ENCODE measurements at regions not wholly inside any gene's neighbourhood (a gene's known extent, or its start where the extent isn't known, plus 50 kb on each side); places are given as distances from the start of the nearest gene placed in this dataset.
"Not testable (repeated sequence)": the region's sequence is repeated elsewhere in the genome, so short reads cannot be mapped to it uniquely, and the experiment has no call there.

GRCh38 chr6:119713903-119714302 is 364.3 kb upstream of the MAN1A1 start:
- no peak for DNase-seq

DNA sequence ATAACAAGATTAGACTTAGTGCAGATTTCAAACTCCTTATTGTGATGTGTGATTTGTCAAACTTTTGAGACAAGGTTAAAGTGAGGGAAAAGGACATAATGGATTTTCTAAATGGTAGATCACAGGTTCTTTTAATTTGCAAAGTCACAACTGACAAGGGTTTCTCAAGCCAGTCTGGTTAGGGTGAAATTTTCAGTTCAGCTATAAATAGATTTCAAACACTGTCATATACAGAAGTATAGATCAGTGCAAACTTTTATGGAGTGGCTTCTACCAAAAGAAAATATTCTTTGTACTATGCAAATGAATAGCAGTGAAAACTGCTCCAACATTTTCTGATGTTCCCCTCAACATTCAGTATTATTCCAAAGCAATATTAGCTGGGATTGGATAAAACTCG is 337.1 kb upstream of the MAN1A1 start:
- DNase-seq = no peak

GRCh38 chr6:119686240-119686639 is 336.7 kb upstream of the MAN1A1 start:
- no peak for DNase-seq

DNA sequence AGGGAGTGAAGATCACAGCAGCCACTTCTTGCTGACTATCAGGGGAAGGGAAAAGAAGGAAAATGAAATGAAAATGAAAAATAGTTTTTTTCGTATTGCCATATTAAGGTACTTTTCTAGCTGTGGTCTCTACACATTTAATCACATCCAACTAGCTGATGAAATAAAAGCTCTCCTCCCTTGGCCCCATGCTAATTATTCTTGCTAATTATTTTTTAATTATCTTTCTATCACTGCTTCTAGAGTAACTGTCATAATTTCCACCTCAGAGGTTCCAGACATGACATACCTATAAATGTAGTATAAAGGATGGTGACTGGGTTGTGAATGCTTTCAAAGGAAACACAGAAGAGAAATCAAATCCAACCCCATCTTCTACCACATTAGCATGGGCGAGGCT is 334.1 kb upstream of the MAN1A1 start:
- no peak for DNase-seq

GRCh38 chr6:119683031-119683430 is 333.5 kb upstream of the MAN1A1 start:
- DNase-seq = no peak

DNA sequence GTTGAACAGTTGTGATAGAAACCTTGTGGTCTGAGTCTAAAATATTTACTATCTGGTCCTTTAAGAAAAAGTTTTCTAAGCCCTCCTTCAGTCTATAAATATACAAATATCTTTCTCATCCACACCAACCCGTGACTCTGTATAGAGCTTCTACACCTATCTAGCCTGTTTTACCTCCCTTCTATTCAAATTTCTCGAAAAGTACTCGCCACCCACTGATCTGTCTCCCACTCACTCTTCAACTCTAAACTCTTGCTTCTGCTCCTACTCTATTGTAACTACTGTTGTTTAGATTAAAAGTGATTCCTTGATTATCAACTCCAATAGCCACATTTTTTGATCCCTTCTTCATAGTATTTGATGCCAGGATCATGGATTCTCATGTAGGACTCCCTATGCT is 329.4 kb upstream of the MAN1A1 start:
- DNase-seq = no peak

DNA sequence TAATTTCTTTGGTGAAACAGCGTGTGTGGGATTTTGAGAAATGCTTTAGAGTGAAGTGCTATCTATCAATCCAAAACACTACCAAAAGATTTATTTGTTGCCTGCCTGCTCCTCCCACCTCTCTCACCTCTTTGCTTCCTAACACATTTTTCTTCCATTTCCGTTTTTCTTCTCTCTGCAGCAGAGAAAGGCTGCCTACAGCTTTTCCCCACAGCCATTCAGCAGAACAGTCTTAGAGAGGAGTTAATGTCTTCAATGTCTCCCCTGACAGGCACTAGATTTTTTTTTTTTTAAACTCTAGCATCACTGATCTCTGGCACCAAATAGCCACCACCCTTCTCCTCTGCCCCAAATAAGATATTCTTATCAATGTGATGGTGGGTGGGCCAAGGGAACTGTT is 327.8 kb upstream of the MAN1A1 start:
- DNase-seq = no peak

DNA sequence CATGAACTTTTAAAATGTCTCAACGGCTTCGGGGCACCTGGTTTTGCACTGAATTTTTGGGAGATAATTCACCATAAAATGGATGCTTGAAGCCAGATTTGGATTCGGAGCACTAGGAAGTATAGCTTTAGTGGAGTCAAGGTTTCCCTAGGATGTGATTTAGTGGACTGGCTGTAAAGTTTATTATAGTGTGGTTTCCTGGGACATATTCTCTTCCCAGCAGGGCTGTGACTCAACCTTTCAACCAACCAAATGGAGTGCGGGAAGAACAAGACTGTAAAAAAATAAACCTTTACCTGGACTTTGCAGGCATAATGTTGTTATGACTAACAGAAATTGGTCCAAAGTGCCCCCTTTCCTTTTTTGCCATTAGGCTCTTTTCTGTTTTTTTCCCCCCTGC is 327.4 kb upstream of the MAN1A1 start:
- no peak for DNase-seq

GRCh38 chr6:119676230-119676629 is 326.7 kb upstream of the MAN1A1 start:
- DNase-seq = no peak

GRCh38 chr6:119673741-119674140 is 324.2 kb upstream of the MAN1A1 start:
- DNase-seq = no peak

- no peak for DNase-seq
Measured at GRCh38 chr6:119672725-119673124, 323.2 kb upstream of the MAN1A1 start.

DNA sequence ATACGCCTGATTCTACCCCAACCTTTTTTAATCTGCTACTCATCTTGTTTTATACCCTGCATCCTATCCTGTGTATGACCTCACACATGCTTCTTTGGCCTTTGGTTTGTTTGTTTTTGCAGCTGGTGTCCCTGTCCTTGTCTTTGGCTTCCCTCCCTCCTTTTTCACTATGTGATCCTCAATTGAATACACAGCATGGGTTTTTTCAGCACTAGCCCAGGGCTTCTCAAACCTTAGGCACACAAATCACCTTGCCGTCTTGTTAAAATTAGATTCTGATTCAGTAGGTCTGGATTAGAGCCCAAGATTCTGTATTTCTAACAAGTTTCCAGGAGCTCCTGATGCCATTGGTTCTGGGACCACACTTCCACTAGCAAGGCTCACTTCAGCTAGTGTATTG is 321.5 kb upstream of the MAN1A1 start:
- no peak for DNase-seq

- peak in 1 of 2 donors; percentile 55 for DNase-seq
Measured at GRCh38 chr6:119669221-119669620, 319.7 kb upstream of the MAN1A1 start.

DNA sequence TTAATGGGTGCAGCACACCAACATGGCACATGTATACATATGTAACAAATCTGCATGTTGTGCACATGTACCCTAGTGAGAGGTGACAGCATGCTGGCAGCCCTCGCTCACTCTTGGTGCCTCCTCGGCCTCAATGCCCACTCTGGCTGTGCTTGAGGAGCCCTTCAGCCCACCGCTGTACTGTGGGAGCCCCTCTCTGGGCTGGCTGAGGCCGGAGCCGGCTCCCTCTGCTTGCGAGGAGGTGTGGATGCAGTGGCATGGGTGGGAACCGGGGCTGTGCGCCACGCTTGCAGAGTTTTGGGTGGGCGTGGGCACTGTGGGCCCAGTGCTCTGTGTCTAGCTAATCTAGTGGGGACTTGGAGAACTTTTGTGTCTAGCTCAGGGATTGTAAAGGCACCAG is 315.9 kb upstream of the MAN1A1 start:
- not testable (repeated sequence) for DNase-seq

- DNase-seq = no peak
Measured at GRCh38 chr6:119661628-119662027, 312.1 kb upstream of the MAN1A1 start.

DNA sequence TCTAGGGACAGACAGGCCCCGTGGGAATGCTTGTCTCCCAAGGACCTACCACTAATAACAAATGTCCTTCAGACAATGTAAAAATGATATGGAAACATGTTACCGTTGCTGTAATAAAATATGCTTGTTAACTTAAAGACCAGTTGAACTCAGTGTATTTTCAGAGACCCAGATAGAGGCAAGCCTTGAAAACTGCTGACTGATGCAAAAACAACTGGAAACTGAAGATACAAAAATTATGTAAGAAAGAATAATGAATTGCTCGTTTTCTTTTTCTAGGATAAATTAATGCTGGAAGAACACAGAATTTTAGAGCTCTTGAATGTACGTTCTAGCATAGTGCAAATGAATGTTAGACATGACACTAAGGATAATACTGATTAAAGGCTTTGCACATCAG is 311.5 kb upstream of the MAN1A1 start:
- no peak for DNase-seq

GRCh38 chr6:119658917-119659316 is 309.4 kb upstream of the MAN1A1 start:
- no peak for DNase-seq

DNA sequence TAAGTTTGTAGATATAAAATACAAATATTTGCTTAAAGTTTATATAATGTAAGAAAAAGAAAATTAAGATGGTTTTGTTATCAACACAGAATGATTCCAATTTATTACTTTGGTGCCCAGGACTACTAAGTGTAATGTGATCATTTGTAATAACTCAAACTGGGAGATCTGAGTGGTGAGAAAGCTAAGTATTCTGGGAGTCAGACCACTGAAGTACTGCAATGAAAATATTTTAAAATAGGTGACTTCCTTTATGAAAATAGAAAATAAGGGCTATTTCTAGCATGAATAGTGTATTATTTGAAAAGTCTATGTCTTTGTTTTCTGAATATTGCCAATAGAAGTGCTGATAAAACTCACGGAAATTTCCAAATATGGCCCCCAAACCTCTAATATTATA is 305.6 kb upstream of the MAN1A1 start:
- no peak for DNase-seq

DNA sequence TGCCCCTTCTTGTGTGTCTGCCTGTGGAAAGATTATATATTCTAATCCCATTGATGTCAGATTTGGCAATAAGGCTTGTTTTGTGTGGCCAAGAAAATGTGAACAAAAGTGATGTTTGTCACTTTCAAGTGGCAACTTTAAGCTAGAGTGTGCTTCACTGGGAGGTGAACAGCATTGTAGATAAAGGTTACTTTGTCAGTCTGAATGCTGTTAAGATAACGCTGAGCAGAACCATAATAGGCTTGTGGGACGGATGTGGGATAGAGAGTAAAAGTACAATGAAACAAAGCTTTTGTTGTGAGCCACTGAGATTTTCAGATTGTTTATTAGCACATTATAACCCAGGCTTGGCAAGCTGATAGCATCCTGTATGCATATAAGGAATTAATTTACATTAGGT is 303.8 kb upstream of the MAN1A1 start:
- no peak for DNase-seq

DNA sequence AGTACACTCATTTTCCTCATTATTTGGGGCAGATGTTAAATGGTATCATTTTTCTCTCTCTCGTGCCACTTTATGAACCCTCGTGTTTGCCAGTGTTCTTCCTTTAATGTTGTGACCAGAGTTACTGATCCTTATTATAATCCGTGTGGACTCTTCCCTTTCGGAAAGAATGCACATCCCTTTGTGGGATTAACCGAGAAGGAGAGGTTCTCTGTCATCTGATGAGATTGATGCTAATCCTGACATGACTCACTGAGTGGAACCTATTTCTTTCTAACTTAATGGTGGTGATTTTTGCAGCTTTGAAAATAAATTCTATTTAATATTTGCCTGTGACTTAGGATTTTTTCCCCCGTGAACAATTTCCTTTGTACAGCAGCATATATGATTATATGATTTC is 300.0 kb upstream of the MAN1A1 start:
- no peak for DNase-seq

GRCh38 chr6:119647309-119647708 is 297.7 kb upstream of the MAN1A1 start:
- no peak for DNase-seq

DNA sequence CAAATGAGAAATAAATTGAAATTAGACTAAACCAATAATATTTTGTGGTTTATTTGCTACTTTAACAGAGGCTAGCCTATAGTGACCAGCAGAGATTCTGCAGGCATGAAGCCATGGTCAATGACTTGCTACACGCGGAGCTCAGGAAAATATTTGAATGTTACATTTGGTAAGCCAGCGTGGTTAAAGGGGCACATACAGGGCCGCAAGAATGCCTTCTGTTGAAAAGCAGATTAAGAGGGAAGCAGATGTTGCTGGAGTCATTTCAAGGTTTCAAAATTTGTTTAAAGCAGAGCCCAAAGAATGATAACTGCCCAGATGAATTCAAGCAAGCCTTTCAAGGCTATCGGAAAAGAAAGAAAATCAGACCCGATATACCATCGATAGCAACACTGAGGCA is 294.3 kb upstream of the MAN1A1 start:
- no peak for DNase-seq

DNA sequence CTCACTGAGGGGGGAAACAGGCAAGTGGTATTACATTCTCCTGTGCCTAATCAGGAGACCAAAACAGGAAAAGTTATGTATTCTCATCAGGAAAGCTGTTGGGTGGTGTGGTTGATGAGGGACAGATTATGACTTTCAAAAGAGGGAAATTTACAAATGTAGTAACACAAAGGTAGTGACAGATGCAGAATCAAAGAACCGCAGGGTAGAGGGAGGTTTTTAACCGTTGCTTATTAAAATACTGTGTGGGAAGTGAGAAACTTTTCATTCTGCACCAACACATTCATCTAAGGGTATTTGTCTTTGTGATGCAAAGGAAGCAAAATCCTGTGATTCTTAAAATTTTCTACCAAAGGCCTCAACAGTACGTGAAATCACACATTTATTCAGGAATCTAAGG is 288.2 kb upstream of the MAN1A1 start:
- DNase-seq = no peak

DNA sequence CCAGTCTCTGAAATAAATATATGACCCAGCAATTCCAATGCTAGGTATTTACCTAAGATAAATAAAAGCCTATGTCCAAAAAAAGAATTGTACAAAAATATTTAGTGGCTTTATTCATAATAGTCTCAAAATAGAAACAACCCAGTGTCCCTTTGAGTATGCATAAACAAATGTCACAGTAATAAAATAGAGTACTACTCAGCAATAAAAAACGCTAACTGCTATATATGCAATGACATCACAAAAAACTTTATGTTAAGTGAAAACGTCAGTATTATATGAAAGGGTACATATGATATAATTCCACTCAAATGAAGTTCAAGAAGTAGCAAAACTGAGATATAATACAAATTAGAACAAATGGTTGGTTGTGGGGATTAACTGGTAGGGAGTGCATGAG is 286.5 kb upstream of the MAN1A1 start:
- DNase-seq = no peak

GRCh38 chr6:119633461-119633860 is 283.9 kb upstream of the MAN1A1 start:
- DNase-seq = no peak

DNA sequence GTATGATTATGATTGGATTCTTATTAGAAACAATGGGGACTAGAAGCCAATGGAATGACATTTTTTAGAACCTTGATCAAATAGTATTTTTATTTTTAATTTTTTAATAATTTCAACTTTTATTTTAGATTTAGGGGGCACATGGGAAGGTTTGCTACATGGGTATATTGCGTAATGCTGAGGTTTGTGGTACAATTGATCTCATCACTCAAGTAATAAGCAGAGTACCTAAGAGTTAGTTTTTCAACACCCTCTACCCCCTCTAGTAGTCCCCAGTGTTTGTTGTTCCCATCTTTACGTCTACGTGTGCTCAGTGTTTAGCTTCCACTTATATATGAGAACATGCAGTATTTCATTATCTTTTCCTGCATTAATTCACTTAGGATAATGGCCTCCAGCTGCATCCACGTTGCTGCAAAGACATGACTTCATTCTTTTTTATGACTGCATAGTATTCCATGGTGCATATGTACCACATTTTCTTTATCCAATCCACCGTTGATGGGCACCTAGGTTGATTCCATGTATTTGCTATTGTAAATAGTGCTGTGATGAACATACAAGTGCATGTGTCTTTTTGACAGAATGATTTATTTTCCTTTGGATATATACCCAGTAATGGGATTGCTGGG is 281.1 kb upstream of the MAN1A1 start:
- no peak for DNase-seq

Measured in bone marrow (tissue), 2 donors.